ENCODE measurements at regions not wholly inside any gene's neighbourhood (a gene's known extent, or its start where the extent isn't known, plus 50 kb on each side); places are given as distances from the start of the nearest gene placed in this dataset.

DNA sequence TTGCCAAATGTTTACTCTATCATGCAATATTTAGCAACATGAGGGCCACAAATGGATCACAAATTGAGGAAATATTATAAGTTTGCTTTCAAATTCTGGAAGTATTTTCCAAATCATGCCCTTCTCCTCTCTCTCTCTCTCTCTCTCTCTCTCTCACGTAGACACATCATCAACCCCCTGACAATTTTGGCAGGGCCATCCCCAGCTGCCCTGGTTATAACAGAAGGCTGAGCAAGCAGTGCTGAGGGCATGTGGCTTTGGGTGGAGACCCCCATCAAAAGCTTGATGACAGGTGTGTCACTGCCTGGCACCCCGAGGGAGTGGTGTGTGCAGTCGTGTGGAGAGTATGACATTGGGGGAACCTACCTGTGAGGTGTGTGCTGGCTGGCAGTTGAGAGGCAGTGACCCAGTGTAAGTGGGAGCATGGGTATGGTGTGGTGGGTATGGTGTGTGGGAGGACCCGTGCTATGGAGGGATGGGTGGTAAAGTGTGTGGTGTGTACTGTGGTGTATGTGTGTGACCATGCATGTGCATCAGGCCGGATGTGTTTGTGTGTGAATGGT lies 224.5 kb downstream of the TTC32 start:
- ATAC-seq (peak in 1 of 2 donors; percentile 29), DNase-seq (no peak)
- Histone ChIP-seq H3K27me3 (ENCODE audit: low read depth) (no peaks in the 10 kb centered on the region), H3K9me3 (no peaks in the 10 kb centered on the region), H3K4me1 (no peaks in the 10 kb centered on the region), H3K36me3 (no peaks in the 10 kb centered on the region), H3K4me3 (no peak overlapping the region), H3K27ac (no peak overlapping the region)
- TF ChIP-seq, protein P1, sequence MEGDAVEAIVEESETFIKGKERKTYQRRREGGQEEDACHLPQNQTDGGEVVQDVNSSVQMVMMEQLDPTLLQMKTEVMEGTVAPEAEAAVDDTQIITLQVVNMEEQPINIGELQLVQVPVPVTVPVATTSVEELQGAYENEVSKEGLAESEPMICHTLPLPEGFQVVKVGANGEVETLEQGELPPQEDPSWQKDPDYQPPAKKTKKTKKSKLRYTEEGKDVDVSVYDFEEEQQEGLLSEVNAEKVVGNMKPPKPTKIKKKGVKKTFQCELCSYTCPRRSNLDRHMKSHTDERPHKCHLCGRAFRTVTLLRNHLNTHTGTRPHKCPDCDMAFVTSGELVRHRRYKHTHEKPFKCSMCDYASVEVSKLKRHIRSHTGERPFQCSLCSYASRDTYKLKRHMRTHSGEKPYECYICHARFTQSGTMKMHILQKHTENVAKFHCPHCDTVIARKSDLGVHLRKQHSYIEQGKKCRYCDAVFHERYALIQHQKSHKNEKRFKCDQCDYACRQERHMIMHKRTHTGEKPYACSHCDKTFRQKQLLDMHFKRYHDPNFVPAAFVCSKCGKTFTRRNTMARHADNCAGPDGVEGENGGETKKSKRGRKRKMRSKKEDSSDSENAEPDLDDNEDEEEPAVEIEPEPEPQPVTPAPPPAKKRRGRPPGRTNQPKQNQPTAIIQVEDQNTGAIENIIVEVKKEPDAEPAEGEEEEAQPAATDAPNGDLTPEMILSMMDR (IDR thresholded peaks at IDR 0.05), result no peak
- intact Hi-C loops (cut with DNase I), result no loop called here

DNA sequence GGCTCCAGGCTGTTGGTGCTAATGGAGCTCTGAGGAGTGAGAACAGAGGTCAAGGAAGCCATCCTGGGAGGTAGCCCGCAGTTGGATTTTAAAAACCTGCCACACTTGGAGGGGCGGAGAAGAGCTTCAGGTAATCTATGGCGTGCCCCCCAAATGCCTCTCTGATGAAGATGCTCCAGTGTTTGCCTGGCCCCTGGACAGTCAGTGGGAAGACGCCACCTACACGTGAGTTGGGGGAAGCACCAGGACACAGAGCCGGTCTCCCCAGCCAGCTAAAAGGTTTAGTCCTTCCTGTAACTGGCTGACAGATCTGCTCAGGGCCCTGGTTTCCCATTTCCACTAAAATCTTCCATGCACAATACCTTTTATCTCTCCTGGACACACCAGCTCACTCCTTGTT lies 225.0 kb downstream of the TTC32 start:
- Histone ChIP-seq H3K36me3 (no peaks in the 10 kb centered on the region), H3K27ac (no peak overlapping the region), H3K4me1 (no peaks in the 10 kb centered on the region), H3K9me3 (no peaks in the 10 kb centered on the region), H3K4me3 (no peak overlapping the region), H3K27me3 (ENCODE audit: low read depth) (no peaks in the 10 kb centered on the region)
- ATAC-seq (no peak), DNase-seq (no peak)
- TF ChIP-seq, protein P1 (IDR thresholded peaks at IDR 0.05), result no peak
- intact Hi-C loops (cut with DNase I), result no loop called here

DNA sequence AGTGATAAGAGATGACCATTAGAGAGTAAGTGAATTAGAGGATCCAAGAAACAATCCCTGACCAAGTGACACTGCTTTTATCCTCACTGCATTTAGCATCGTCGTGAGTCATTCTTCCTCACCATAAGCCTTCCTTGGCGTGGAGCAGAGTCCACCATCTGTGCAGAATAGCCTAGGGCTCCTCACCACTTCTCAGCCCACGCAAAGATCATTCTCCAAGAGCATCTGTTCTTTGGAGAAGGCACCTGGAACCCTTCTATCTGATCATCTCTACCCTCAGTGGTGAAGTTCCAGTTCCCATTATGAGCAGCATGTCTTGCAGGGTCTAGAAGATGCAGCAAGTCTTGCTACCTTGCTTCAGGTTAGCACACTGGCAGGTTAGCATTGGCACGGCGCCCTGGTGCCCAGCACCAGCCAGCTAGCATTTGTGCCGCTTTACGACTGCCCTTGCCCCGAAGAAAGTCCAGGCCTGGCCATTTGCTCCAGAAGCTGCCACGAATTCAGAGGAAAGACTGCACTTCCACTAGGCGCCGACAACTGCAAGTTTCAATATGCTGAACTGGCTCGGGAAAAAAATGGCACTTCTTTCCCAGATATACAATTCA lies 225.8 kb downstream of the TTC32 start:
- no peaks in the 10 kb centered on the region for H3K4me1 ChIP-seq
- ATAC-seq, result no peak
- TF ChIP-seq, protein P1 (IDR thresholded peaks at IDR 0.05), result no peak
- H3K27ac ChIP-seq, result no peak overlapping the region
- H3K4me3 ChIP-seq, result no peak overlapping the region
- intact Hi-C loops (cut with DNase I), result no loop called here
- no peaks in the 10 kb centered on the region for H3K9me3 ChIP-seq
- H3K36me3 ChIP-seq, result no peaks in the 10 kb centered on the region
- H3K27me3 ChIP-seq (ENCODE audit: low read depth), result no peaks in the 10 kb centered on the region
- DNase-seq, result no peak

DNA sequence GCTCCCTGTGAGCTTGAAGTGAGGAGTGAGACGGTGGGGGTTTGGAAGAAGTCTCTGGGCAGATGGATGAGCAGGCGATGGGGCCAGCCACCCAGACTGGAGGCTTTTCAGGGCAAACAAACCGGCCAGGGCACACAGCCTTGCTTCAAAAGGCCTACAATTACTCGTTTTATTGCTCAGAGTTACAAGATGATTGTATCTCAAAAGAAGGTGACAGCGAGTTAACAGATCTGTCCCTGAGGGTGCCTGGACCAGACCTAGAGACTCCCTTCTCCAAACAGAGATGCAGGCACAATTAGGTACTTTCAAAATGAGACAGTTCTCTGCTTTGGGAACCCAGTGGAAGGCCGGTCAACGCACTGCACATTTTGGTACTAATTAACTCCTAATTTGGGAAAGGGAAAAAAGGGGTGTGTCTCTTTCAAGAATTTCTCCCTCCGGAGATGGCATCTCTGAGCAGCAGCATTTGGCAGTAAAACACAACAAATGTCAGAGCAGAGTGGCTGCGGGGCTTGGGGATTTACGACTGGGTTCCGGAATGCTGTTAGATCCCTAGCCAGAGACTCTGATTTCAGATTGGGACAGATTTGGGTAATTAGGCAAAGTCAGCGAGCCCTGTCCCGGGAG lies 226.7 kb downstream of the TTC32 start:
- DNase-seq (no peak), ATAC-seq (no peak)
- intact Hi-C loops (cut with DNase I), result no loop called here

DNA sequence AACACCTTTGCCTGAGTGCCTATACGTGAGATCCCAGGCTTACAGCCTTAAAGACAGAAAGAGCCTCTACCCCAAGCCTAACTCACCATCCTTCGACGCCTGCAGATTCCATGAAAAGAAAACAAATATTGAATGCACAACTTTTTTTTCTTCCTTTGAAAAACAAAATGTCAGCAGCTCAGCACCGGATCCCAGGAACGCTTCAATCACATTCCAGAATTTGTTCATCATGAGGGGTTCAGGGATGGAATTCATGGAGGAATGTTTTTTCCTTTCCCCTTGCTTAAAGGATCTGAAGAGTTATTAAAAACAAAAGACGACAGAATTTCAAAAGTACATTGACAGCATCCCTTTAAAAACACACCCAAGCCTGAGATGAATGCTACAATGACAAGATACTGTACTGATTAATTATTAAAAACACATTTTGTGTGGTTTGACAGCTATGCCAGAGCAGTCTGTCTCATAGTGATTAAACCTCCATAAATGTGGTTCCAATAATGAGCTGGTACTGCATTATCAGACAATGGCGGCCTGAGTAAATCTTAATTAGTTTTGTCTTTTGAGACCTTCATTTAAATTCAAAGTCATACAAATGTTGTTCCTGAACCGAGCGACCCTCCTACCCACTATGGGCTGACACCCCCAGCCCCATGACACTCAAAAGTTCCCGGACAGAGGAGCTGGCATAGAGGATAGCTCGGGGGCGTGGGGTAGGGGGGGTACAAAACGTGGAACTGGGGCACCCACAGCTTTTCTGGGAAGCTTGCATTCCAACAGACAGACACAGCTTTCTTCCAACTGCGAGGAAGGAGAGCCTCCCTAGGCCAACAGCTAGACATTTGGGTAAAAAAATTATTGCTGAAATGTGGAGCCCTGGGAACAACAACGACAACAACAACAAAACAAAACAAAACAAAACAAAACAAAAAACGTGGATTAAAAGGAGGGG lies 227.5 kb downstream of the TTC32 start:
- intact Hi-C loops (cut with DNase I), result no loop called here
- DNase-seq, result no peak
- Histone ChIP-seq H3K9me3 (no peaks in the 10 kb centered on the region), H3K27ac (no peak overlapping the region), H3K4me1 (no peaks in the 10 kb centered on the region), H3K27me3 (ENCODE audit: low read depth) (no peaks in the 10 kb centered on the region), H3K4me3 (no peak overlapping the region), H3K36me3 (no peaks in the 10 kb centered on the region)
- ATAC-seq, result no peak
- TF ChIP-seq, protein P1 (IDR thresholded peaks at IDR 0.05), result no peak

More for the DNA sequence above, 226.7 kb downstream of the TTC32 start:
- Histone ChIP-seq H3K36me3 (no peaks in the 10 kb centered on the region), H3K4me3 (no peak overlapping the region), H3K9me3 (no peaks in the 10 kb centered on the region), H3K27me3 (ENCODE audit: low read depth) (no peaks in the 10 kb centered on the region), H3K4me1 (no peaks in the 10 kb centered on the region), H3K27ac (no peak overlapping the region)
- TF ChIP-seq, protein P1 (IDR thresholded peaks at IDR 0.05), result no peak
